HG03439 (cell line): ENCODE measurements at regions not wholly inside any gene's neighbourhood (a gene's known extent, or its start where the extent isn't known, plus 50 kb on each side); places are given as distances from the start of the nearest gene placed in this dataset.
"Not testable (repeated sequence)": the region's sequence is repeated elsewhere in the genome, so short reads cannot be mapped to it uniquely, and the experiment has no call there.

Source experiments
- ATAC-seq: cut with Tn5 transposase; IDR thresholded peaks from one replicate; pipeline ENCODE4 v1.9.1; 2021; ENCODE audit warnings: mild to moderate bottlenecking, moderate library complexity; ENCODE audit not compliant: unreplicated experiment

- ATAC-seq, result no peak
Observed at GRCh38 chr3:191959876-191960413, 499.0 kb downstream of the PYDC2 start.

- ATAC-seq, result no peak
Observed at GRCh38 chr3:191961022-191961421, 500.1 kb downstream of the PYDC2 start.

- ATAC-seq, result no peak
Observed at GRCh38 chr3:191961529-191961928, 500.6 kb downstream of the PYDC2 start.

- no peak for ATAC-seq
Observed at GRCh38 chr3:191962324-191962723, 501.4 kb downstream of the PYDC2 start.

GRCh38 chr3:191963182-191963581 lies 502.2 kb downstream of the PYDC2 start:
- no peak for ATAC-seq

GRCh38 chr3:191966556-191966955 lies 505.6 kb downstream of the PYDC2 start:
- ATAC-seq, result no peak

- ATAC-seq, result no peak
Observed at GRCh38 chr3:191968299-191968698, 507.3 kb downstream of the PYDC2 start.

- ATAC-seq, result no peak
Observed at GRCh38 chr3:191972714-191973398, 511.9 kb downstream of the PYDC2 start.

GRCh38 chr3:191973820-191974219 lies 512.9 kb downstream of the PYDC2 start:
- no peak for ATAC-seq

- no peak for ATAC-seq
Observed at GRCh38 chr3:191975936-191976335, 515.0 kb downstream of the PYDC2 start.

- no peak for ATAC-seq
Observed at GRCh38 chr3:191980443-191980842, 519.5 kb downstream of the PYDC2 start.

GRCh38 chr3:191982481-191982880 lies 521.5 kb downstream of the PYDC2 start:
- no peak for ATAC-seq

GRCh38 chr3:191985691-191986090 lies 524.7 kb downstream of the PYDC2 start:
- ATAC-seq, result no peak

GRCh38 chr3:191987831-191988350 lies 526.9 kb downstream of the PYDC2 start:
- ATAC-seq, result no peak

- ATAC-seq, result not testable (repeated sequence)
Observed at GRCh38 chr3:191993952-191994351, 533.0 kb downstream of the PYDC2 start.

GRCh38 chr3:191997093-191997492 lies 536.1 kb downstream of the PYDC2 start:
- ATAC-seq, result no peak

- no peak for ATAC-seq
Observed at GRCh38 chr3:191997579-191998268, 536.8 kb downstream of the PYDC2 start.

- ATAC-seq, result no peak
Observed at GRCh38 chr3:192001218-192001617, 540.3 kb downstream of the PYDC2 start.

- ATAC-seq, result no peak
Observed at GRCh38 chr3:192005989-192006388, 545.0 kb downstream of the PYDC2 start.

- ATAC-seq, result no peak
Observed at GRCh38 chr3:192009903-192010302, 548.9 kb downstream of the PYDC2 start.

GRCh38 chr3:192010490-192010889 lies 549.5 kb downstream of the PYDC2 start:
- ATAC-seq, result no peak

GRCh38 chr3:192011137-192011536 lies 550.2 kb downstream of the PYDC2 start:
- ATAC-seq, result no peak
